Brain microvascular endothelial cell (primary cell): ENCODE measurements at regions not wholly inside any gene's neighbourhood (a gene's known extent, or its start where the extent isn't known, plus 50 kb on each side); places are given as distances from the start of the nearest gene placed in this dataset.
A peak's percentile ranks its signal among the peaks of the same experiment; 100 is the strongest.
"Not testable (repeated sequence)": the region's sequence is repeated elsewhere in the genome, so short reads cannot be mapped to it uniquely, and the experiment has no call there.

Experiments
- DNase-seq: peaks from one replicate; pipeline ENCODE4 v3.0.0-alpha.2; 2020
- H3K27ac ChIP-seq: fragments of 250-450 bp; sonication (Bioruptor Pico); 2 replicates; pipeline ENCODE4 v1.5.1; 2020; ENCODE audit warnings: mild to moderate bottlenecking, moderate library complexity
- H3K27me3 ChIP-seq: fragments of 250-450 bp; sonication (Bioruptor Pico); replicated peaks from 2 replicates; pipeline ENCODE4 v1.5.1; 2020; ENCODE audit warnings: mild to moderate bottlenecking
- H3K36me3 ChIP-seq: fragments of 250-450 bp; sonication (Bioruptor Pico); replicated peaks from 2 replicates; pipeline ENCODE4 v1.5.1; 2020; ENCODE audit warnings: mild to moderate bottlenecking
- H3K4me3 ChIP-seq: 2 replicates; pipeline ENCODE4 v1.5.1; 2011; ENCODE audit warnings: low read depth, mild to moderate bottlenecking, control low read depth, low read length, moderate library complexity
- CTCF ChIP-seq: IDR thresholded peaks from 2 replicates; pipeline ENCODE4 v1.5.1; 2011; ENCODE audit warnings: low read depth, mild to moderate bottlenecking, moderate library complexity, low read length, control low read depth, inconsistent platforms; ENCODE audit errors: missing control alignments
- in situ Hi-C: cut with HindIII; loops from 2 replicates; pipeline ENCODE4 v1.10.0; 2017; ENCODE audit warnings: low sequenced_read_pairs, low pct_ligation_motif_present

DNA sequence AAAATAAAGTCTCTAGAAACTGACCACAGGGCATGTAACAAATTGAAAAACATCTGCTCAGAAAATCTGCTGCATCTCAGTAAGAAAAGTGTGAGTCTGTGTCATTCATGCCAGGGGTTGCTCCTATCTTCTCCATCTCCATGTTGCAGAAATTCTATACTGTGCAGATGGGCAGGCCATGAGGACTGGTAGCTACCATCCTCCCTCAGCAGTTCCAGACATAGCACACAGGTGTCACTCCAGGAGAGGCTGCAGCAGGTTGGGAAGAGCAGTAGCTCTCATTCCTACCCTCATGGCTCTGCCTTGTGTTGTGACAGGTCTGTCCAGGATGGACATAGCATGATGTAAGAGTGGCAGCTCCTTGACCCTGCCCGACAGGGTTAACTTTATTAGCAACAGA, 173.4 kb downstream of the NDUFS4 start:
- H3K27me3 ChIP-seq: no peaks in the 10 kb centered on the region
- H3K36me3 ChIP-seq: no peaks in the 10 kb centered on the region
- H3K27ac ChIP-seq: no peak overlapping the region
- no peak overlapping the region for H3K4me3 ChIP-seq
- in situ Hi-C loops: no loop called here
- TF ChIP-seq CTCF: peak; percentile 11
- no peak for DNase-seq

GRCh38 chr5:53738105-53738504, 177.7 kb downstream of the NDUFS4 start:
- no peaks in the 10 kb centered on the region for H3K27me3 ChIP-seq
- in situ Hi-C loops: no loop called here
- TF ChIP-seq CTCF: no peak
- H3K27ac ChIP-seq: no peak overlapping the region
- H3K36me3 ChIP-seq: no peaks in the 10 kb centered on the region
- no peak overlapping the region for H3K4me3 ChIP-seq
- no peak for DNase-seq

- in situ Hi-C loops: no loop called here
- TF ChIP-seq CTCF: no peak
- H3K27me3 ChIP-seq: no peaks in the 10 kb centered on the region
- H3K36me3 ChIP-seq: no peaks in the 10 kb centered on the region
- no peak overlapping the region for H3K4me3 ChIP-seq
- H3K27ac ChIP-seq: no peak overlapping the region
- DNase-seq: no peak
Measured at GRCh38 chr5:53739111-53739510, 178.7 kb downstream of the NDUFS4 start.

DNA sequence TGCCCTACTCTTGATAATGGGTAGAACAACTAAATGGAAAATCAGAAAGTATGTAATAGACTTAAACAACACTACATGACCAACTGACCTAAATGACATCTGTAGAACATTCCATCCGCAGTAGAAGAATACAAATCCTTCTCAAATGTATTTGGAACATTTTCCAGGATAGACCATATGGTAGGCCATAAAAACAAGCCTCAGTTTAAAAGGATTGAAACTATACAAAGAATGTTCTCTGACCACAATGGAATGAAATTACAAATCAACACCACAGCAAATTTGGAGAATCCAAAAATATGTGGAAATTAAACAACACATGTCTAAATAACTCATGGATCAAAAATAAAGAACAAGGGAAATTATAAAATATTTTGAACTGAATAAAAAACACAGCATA, 189.2 kb downstream of the NDUFS4 start:
- Histone ChIP-seq H3K36me3 (no peaks in the 10 kb centered on the region), H3K27ac (no peak overlapping the region), H3K27me3 (no peaks in the 10 kb centered on the region), H3K4me3 (no peak overlapping the region)
- in situ Hi-C loops: no loop called here
- TF ChIP-seq CTCF: no peak
- no peak for DNase-seq

DNA sequence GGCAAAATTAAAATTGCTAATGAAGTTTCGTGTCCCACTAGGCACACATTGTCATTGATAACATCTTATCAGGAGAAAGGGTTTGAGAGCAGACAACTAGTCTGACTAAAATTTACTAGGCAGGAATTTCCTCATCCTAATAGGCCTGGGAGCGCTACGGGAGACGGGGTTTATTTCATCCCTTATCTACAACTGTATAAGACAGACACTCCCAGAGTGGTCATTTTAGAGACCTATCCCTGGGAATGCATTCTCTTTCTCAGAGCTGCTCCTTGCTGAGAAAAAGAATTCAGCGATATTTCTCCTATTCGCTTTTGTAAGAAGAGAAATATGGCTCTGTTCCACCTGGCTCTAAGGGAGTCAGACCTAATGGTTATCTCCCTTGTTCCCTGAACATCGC, 191.8 kb downstream of the NDUFS4 start:
- H3K36me3 ChIP-seq, DNase-seq, in situ Hi-C loops, H3K4me3 ChIP-seq, H3K27me3 ChIP-seq, H3K27ac ChIP-seq: not testable (repeated sequence)

GRCh38 chr5:53766673-53767072, 206.2 kb downstream of the NDUFS4 start:
- no peaks in the 10 kb centered on the region for H3K27me3 ChIP-seq

More at GRCh38 chr5:53766673-53767072, 206.2 kb downstream of the NDUFS4 start:
- Histone ChIP-seq H3K36me3 (no peaks in the 10 kb centered on the region), H3K27ac (no peak overlapping the region), H3K4me3 (no peak overlapping the region)
- TF ChIP-seq CTCF: no peak
- in situ Hi-C loops: no loop called here
- no peak for DNase-seq
